H1 (cell line): ENCODE measurements at regions not wholly inside any gene's neighbourhood (a gene's known extent, or its start where the extent isn't known, plus 50 kb on each side); places are given as distances from the start of the nearest gene placed in this dataset.

ENCODE experiments used
- CTCF ChIA-PET: fragments of 300-600 bp; sonication (Branson Sonifier 250); formaldehyde crosslinking; loops from one replicate; lab custom pipeline; 2021; ENCODE audit not compliant: partially characterized antibody; lab: Charles Lee
- POLR2A ChIA-PET: fragments of 300-600 bp; sonication (Branson Sonifier 250); formaldehyde crosslinking; loops from one replicate; lab custom pipeline; 2021; ENCODE audit warnings: inconsistent platforms; ENCODE audit not compliant: partially characterized antibody; lab: Charles Lee
- DNase-seq, 2 experiments: peaks; one replicate each; pipeline versions ENCODE4 v3.0.0 to v3.0.0-alpha.2; 2010 to 2022; ENCODE audit warnings: low spot score in 2 of 2, low read depth in 1 of 2, mixed read lengths in 1 of 2
- FAIRE-seq: peaks from 2 replicates; lab custom pipeline; 2011; peaks lifted over from hg19 to GRCh38; lab: Jason Lieb, UNC
- H2AFZ ChIP-seq: 2 replicates; pipeline ENCODE4 v1.8.1; 2012; ENCODE audit warnings: low read length, inconsistent platforms
- H2AK5ac ChIP-seq: 2 replicates; pipeline ENCODE4 v1.6.1; 2013; ENCODE audit warnings: low read depth, low read length
- H2BK120ac ChIP-seq: replicated peaks from 2 replicates; pipeline ENCODE3; 2013; ENCODE audit warnings: low read depth, low read length, inconsistent platforms
- H2BK12ac ChIP-seq: 2 replicates; pipeline ENCODE4 v1.6.1; 2013; ENCODE audit warnings: low read depth, low read length
- H2BK15ac ChIP-seq: 2 replicates; pipeline ENCODE4 v1.6.1; 2013; ENCODE audit warnings: low read length
- H2BK20ac ChIP-seq: 2 replicates; pipeline ENCODE4 v1.6.1; 2013; ENCODE audit warnings: low read length
- H2BK5ac ChIP-seq: 2 replicates; pipeline ENCODE4 v1.6.1; 2013; ENCODE audit warnings: low read depth, low read length
- H3K14ac ChIP-seq: 2 replicates; pipeline ENCODE4 v1.6.1; 2013; ENCODE audit warnings: inconsistent platforms; ENCODE audit not compliant: insufficient read length
- H3K18ac ChIP-seq: 2 replicates; pipeline ENCODE4 v1.6.1; 2013; ENCODE audit warnings: low read length; ENCODE audit errors: extremely low read depth
- H3K23ac ChIP-seq: 2 replicates; pipeline ENCODE4 v1.6.1; 2013; ENCODE audit warnings: inconsistent platforms; ENCODE audit not compliant: insufficient read length
- H3K23me2 ChIP-seq: 2 replicates; pipeline ENCODE4 v1.6.1; 2013; ENCODE audit warnings: low read depth, low read length
- H3K27ac ChIP-seq: 2 replicates; pipeline ENCODE4 v1.6.1; 2011; ENCODE audit warnings: low read depth, low read length, inconsistent platforms
- H3K27me3 ChIP-seq, 4 experiments: replicated peaks in 1 of 4; 1 replicate in 1 of 4; 2 replicates in 3 of 4; pipeline versions ENCODE4 v1.6.1 to v1.8.1; 2011 to 2013; ENCODE audit warnings: low read length in 3 of 4, mild to moderate bottlenecking in 3 of 4, inconsistent platforms in 2 of 4, mixed read lengths in 2 of 4, moderate library complexity in 1 of 4; ENCODE audit not compliant: control insufficient read depth in 3 of 4, insufficient read depth in 3 of 4; ENCODE audit errors: extremely low read depth in 1 of 4
- H3K36me3 ChIP-seq, 4 experiments: 2 replicates each; pipeline versions ENCODE4 v1.6.1 to v1.8.1; 2011 to 2013; ENCODE audit warnings: mild to moderate bottlenecking in 4 of 4, low read length in 3 of 4, moderate library complexity in 2 of 4, control low read depth in 1 of 4, inconsistent platforms in 1 of 4; ENCODE audit not compliant: insufficient read depth in 4 of 4, control insufficient read depth in 2 of 4
- H3K4ac ChIP-seq: replicated peaks from 2 replicates; pipeline ENCODE3; 2013; ENCODE audit warnings: low read length, low read depth, mixed read lengths, inconsistent platforms; ENCODE audit not compliant: insufficient read length
- H3K4me1 ChIP-seq, 4 experiments: replicated peaks in 1 of 4; 1 replicate in 1 of 4; 2 replicates in 3 of 4; pipeline versions ENCODE4 v1.6.1 to v1.8.1; 2011 to 2013; ENCODE audit warnings: low read length in 3 of 4, inconsistent platforms in 2 of 4, mixed read lengths in 1 of 4; ENCODE audit not compliant: insufficient read depth in 4 of 4, control insufficient read depth in 3 of 4
- H3K4me2 ChIP-seq, 2 experiments: 2 replicates each; pipeline versions ENCODE4 v1.6.1 to v1.8.1; 2011 to 2013; ENCODE audit warnings: low read depth in 2 of 2, low read length in 2 of 2, control low read depth in 1 of 2, inconsistent platforms in 1 of 2, mild to moderate bottlenecking in 1 of 2; ENCODE audit not compliant: insufficient read depth in 1 of 2
- H3K4me3 ChIP-seq, 4 experiments: fragments of 200-600, 300-600 bp in 1 of 4; sonication (generic), shearing (Covaris generic), sonication (Bioruptor Twin) in 1 of 4; 2 replicates each; pipeline versions ENCODE4 v1.5.1 to v1.8.1; 2011 to 2016; ENCODE audit warnings: low read length in 4 of 4, low read depth in 3 of 4, control low read depth in 2 of 4, inconsistent platforms in 2 of 4, mild to moderate bottlenecking in 2 of 4, mixed read lengths in 1 of 4, moderate library complexity in 1 of 4; ENCODE audit not compliant: insufficient read depth in 2 of 4; ENCODE audit errors: extremely low read depth in 1 of 4
- H3K56ac ChIP-seq: replicated peaks from 2 replicates; pipeline ENCODE3; 2013; ENCODE audit warnings: low read depth, mild to moderate bottlenecking, mixed read lengths, low read length, inconsistent platforms; ENCODE audit not compliant: insufficient read length
- H3K79me1 ChIP-seq: 2 replicates; pipeline ENCODE4 v1.6.1; 2013; ENCODE audit warnings: low read depth, low read length, control low read depth
- H3K79me2 ChIP-seq, 2 experiments: 2 replicates each; pipeline versions ENCODE4 v1.6.1 to v1.8.1; 2012 to 2013; ENCODE audit warnings: low read length in 2 of 2, mild to moderate bottlenecking in 2 of 2, inconsistent platforms in 1 of 2; ENCODE audit not compliant: insufficient read depth in 2 of 2, control insufficient read depth in 1 of 2
- H3K9ac ChIP-seq, 4 experiments: replicated peaks in 1 of 4; 1 replicate in 1 of 4; 2 replicates in 3 of 4; pipeline versions ENCODE4 v1.6.1 to v1.8.1; 2011 to 2013; ENCODE audit warnings: low read depth in 3 of 4, low read length in 3 of 4, control low read depth in 2 of 4, mild to moderate bottlenecking in 2 of 4, moderate library complexity in 2 of 4, inconsistent platforms in 1 of 4; ENCODE audit errors: extremely low read depth in 1 of 4
- H3K9me3 ChIP-seq, 2 experiments: 2 replicates each; pipeline versions ENCODE4 v1.6.1 to v1.8.1; 2012 to 2013; ENCODE audit warnings: mild to moderate bottlenecking in 2 of 2, moderate library complexity in 2 of 2, control low read depth in 1 of 2, inconsistent platforms in 1 of 2, low read depth in 1 of 2, low read length in 1 of 2, mixed read lengths in 1 of 2; ENCODE audit not compliant: insufficient read depth in 2 of 2
- H4K20me1 ChIP-seq, 2 experiments: replicated peaks in 1 of 2; 2 replicates each; pipeline versions ENCODE3 to v1.8.1; 2011 to 2013; ENCODE audit warnings: inconsistent platforms in 2 of 2, low read length in 2 of 2, mild to moderate bottlenecking in 1 of 2; ENCODE audit not compliant: insufficient read depth in 2 of 2, control insufficient read depth in 1 of 2
- H4K5ac ChIP-seq: 2 replicates; pipeline ENCODE4 v1.6.1; 2013; ENCODE audit warnings: low read length, low read depth, mixed read lengths, inconsistent platforms; ENCODE audit not compliant: insufficient read length
- H4K8ac ChIP-seq: 2 replicates; pipeline ENCODE4 v1.8.0; 2013; ENCODE audit warnings: mild to moderate bottlenecking, moderate library complexity, low read length, inconsistent platforms; ENCODE audit not compliant: insufficient read depth; ENCODE audit errors: extremely low read depth
- H4K91ac ChIP-seq: replicated peaks from 2 replicates; pipeline ENCODE3; 2013; ENCODE audit warnings: low read length, mixed read lengths, inconsistent platforms; ENCODE audit not compliant: insufficient read length
- TCF12 ChIP-seq: IDR thresholded peaks from 2 replicates; pipeline ENCODE4 v1.6.1; 2011; ENCODE audit warnings: low read depth, mild to moderate bottlenecking, low read length
- WGBS, 2 experiments: shearing (Covaris generic) in 1 of 2; methylation state at CpG; one replicate each; pipeline versions ENCODE4 v1.1.6 to v1.1.7; 2013 to 2015; ENCODE audit warnings: low lambda C conversion rate in 2 of 2, mixed read lengths in 2 of 2, inconsistent platforms in 1 of 2, low coverage in 1 of 2, missing lambda C conversion rate in 1 of 2; ENCODE audit not compliant: insufficient replicate concordance in 2 of 2, insufficient coverage in 1 of 2, insufficient read length in 1 of 2; ENCODE audit errors: extremely low coverage in 1 of 2, missing lambda C conversion rate in 1 of 2; 5-methylcytosine and 5-hydroxymethylcytosine counted together

DNA sequence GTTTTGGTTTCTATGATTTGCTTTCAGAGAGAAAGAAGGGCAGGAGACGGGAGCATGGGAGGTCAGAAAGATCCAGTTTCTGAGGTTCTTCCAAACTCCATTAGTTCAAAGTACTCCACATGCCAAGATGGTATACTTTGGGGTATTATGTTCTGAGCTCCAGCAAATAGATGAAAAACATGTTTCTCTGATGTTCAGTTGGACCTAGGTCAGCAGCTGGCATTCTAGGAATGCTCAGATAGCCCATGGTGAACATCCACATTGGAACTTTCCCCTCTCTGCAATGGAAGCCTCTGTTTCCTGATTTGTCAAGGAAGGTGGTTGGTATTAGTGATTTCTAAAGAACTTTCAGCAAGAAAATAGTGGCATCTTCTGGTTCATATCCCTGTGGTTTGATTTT is 257.5 kb downstream of the KTN1 start:
- Histone ChIP-seq H3K4me1 (no peaks in the 10 kb centered on the region), H2AK5ac (no peak overlapping the region), H3K9ac (no peak overlapping the region), H3K23ac (no peak overlapping the region), H3K36me3 (no peaks in the 10 kb centered on the region), H3K27me3 (no peaks in the 10 kb centered on the region), H3K23me2 (no peaks in the 10 kb centered on the region), H3K79me2 (no peaks in the 10 kb centered on the region), H3K27ac (no peak overlapping the region), H2AFZ (no peak overlapping the region), H4K91ac (no peak overlapping the region), H3K18ac (no peak overlapping the region), H4K5ac (no peak overlapping the region), H2BK15ac (no peak overlapping the region), H2BK20ac (no peak overlapping the region), H3K4me2 (no peak overlapping the region), H3K9me3 (peaks cover 0 to 5% of the 10 kb centered on the region in 2 experiments; a peak in 1 of 4 replicates), H2BK5ac (no peak overlapping the region), H4K20me1 (no peaks in the 10 kb centered on the region), H2BK12ac (no peak overlapping the region), H2BK120ac (no peak overlapping the region), H3K14ac (no peak overlapping the region), H4K8ac (no peak overlapping the region), H3K4ac (no peak overlapping the region), H3K56ac (no peak overlapping the region), H3K4me3 (no peak overlapping the region), H3K79me1 (no peaks in the 10 kb centered on the region)
- TF ChIP-seq TCF12 = no peak
- 100% methylated on average over 1 of the region's 1 CpG; no CpG with 5 or more reads in 1 of the 2 experiments for WGBS, 2 experiments
- CTCF ChIA-PET = interaction anchor here (0.6 kb wide), 1 partner anchor 976 kb away, joined by 3 read pairs; no protein-coding TSS in a partner anchor
- FAIRE-seq (no peak), DNase-seq (no peak)
- POLR2A ChIA-PET = no interaction called here
